ENCODE measurements at regions not wholly inside any gene's neighbourhood (a gene's known extent, or its start where the extent isn't known, plus 50 kb on each side); places are given as distances from the start of the nearest gene placed in this dataset.

- Histone ChIP-seq H3K9me3 (replicated peaks; ENCODE audit: low read length) (no peaks in the 10 kb centered on the region), H3K4me3 (ENCODE audit: low read length) (no peak overlapping the region), H3K27me3 (ENCODE audit: control insufficient read depth, insufficient read depth, low read length) (no peaks in the 10 kb centered on the region), H3K4me1 (ENCODE audit: control insufficient read depth, insufficient read depth, low read length) (peaks cover 15% of the 10 kb centered on the region), H3K4me2 (ENCODE audit: low read length) (no peak overlapping the region), H3K9ac (ENCODE audit: low read depth, low read length) (no peak overlapping the region), H3K36me3 (ENCODE audit: insufficient read depth, low read length) (no peaks in the 10 kb centered on the region)
These were observed 92.4 kb upstream of the ITGA6 start for GRCh38 chr2:172334988-172335387.

DNA sequence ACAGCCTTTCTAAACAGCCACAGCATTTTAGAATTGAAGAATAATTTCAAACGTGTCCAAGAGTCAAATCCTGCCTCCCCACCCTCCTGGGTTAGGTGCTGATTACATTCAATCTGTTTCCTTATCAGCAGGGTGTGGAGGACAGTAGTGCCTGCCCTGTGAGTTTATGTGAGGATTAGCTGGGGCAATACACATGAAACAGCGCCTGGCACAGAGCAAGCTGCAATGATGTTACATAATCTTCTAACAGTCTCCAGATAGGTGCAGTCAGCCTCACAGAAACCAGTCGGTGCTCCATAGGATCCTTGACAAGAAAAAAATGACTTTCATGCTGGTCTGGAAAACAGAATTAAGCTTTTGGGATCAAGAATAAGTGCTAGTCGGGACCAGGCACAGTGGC lies 91.7 kb upstream of the ITGA6 start:
- no peaks in the 10 kb centered on the region for H3K27me3 ChIP-seq (ENCODE audit: control insufficient read depth, insufficient read depth, low read length)
- no peak overlapping the region for H3K4me2 ChIP-seq (ENCODE audit: low read length)
- H3K9ac ChIP-seq (ENCODE audit: low read depth, low read length) = no peak overlapping the region
- no peaks in the 10 kb centered on the region for H3K9me3 ChIP-seq (replicated peaks; ENCODE audit: low read length)
- H3K36me3 ChIP-seq (ENCODE audit: insufficient read depth, low read length) = no peaks in the 10 kb centered on the region
- no peak overlapping the region for H3K4me3 ChIP-seq (ENCODE audit: low read length)
- peaks cover 16% of the 10 kb centered on the region for H3K4me1 ChIP-seq (ENCODE audit: control insufficient read depth, insufficient read depth, low read length)

GRCh38 chr2:172336681-172337080 lies 90.7 kb upstream of the ITGA6 start:
- Histone ChIP-seq H3K4me3 (ENCODE audit: low read length) (no peak overlapping the region), H3K4me2 (ENCODE audit: low read length) (no peak overlapping the region), H3K9ac (ENCODE audit: low read depth, low read length) (no peak overlapping the region), H3K36me3 (ENCODE audit: insufficient read depth, low read length) (no peaks in the 10 kb centered on the region), H3K9me3 (replicated peaks; ENCODE audit: low read length) (no peaks in the 10 kb centered on the region), H3K4me1 (ENCODE audit: control insufficient read depth, insufficient read depth, low read length) (peaks cover 16% of the 10 kb centered on the region), H3K27me3 (ENCODE audit: control insufficient read depth, insufficient read depth, low read length) (no peaks in the 10 kb centered on the region)

GRCh38 chr2:172339371-172340010 lies 87.9 kb upstream of the ITGA6 start:
- Histone ChIP-seq H3K9me3 (replicated peaks; ENCODE audit: low read length) (peaks cover 4% of the 10 kb centered on the region), H3K4me3 (ENCODE audit: low read length) (no peak overlapping the region), H3K9ac (ENCODE audit: low read depth, low read length) (no peak overlapping the region), H3K36me3 (ENCODE audit: insufficient read depth, low read length) (no peaks in the 10 kb centered on the region), H3K4me1 (ENCODE audit: control insufficient read depth, insufficient read depth, low read length) (peaks cover 16% of the 10 kb centered on the region), H3K4me2 (ENCODE audit: low read length) (peak overlapping the region; percentile 54), H3K27me3 (ENCODE audit: control insufficient read depth, insufficient read depth, low read length) (no peaks in the 10 kb centered on the region)

DNA sequence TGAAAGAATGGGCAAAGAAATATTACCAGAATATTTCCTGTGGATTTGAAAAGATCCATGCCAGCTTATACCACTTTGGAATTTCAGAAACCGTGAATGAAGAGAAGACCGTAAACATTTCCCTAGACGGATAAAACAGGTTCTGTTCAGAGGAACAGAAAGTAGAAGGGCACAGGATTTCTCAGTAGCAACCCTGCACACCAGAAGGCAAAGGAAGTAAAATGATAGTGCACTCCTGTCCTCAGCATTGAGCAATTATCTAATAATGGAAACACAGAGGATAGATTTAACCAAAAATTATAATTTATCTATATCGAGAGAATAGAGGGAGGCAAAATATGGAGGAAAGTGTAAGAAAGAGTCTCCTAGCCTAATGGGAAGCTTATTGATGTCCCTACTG lies 87.0 kb upstream of the ITGA6 start:
- H3K4me1 ChIP-seq (ENCODE audit: control insufficient read depth, insufficient read depth, low read length) = peaks cover 16% of the 10 kb centered on the region
- H3K9ac ChIP-seq (ENCODE audit: low read depth, low read length) = no peak overlapping the region
- H3K4me3 ChIP-seq (ENCODE audit: low read length) = no peak overlapping the region
- H3K4me2 ChIP-seq (ENCODE audit: low read length) = peak overlapping the region; percentile 54
- H3K36me3 ChIP-seq (ENCODE audit: insufficient read depth, low read length) = no peaks in the 10 kb centered on the region
- H3K9me3 ChIP-seq (replicated peaks; ENCODE audit: low read length) = peaks cover 4% of the 10 kb centered on the region
- no peaks in the 10 kb centered on the region for H3K27me3 ChIP-seq (ENCODE audit: control insufficient read depth, insufficient read depth, low read length)

DNA sequence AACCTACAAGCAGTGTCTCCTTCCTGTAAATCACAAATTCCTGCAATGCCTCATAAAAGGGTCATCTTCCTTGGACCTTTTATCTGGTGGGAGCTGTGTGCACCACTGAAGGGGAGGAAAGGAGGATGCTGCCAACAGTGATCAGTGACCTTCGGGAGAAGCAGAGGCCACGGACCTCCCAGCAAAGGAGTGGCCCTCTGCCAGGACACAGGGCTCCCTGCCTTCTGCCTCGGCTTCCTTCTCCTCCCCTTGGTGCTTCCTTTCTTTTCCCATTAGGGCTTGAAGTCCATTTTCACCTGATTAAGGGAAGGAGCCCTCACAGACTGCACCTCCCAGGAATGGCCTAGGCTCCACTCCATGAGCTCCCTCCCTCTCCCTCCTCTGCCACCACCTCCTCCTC lies 85.3 kb upstream of the ITGA6 start:
- Histone ChIP-seq H3K4me1 (ENCODE audit: control insufficient read depth, insufficient read depth, low read length) (peaks cover 10% of the 10 kb centered on the region), H3K4me3 (ENCODE audit: low read length) (no peak overlapping the region), H3K4me2 (ENCODE audit: low read length) (no peak overlapping the region), H3K27me3 (ENCODE audit: control insufficient read depth, insufficient read depth, low read length) (no peaks in the 10 kb centered on the region), H3K36me3 (ENCODE audit: insufficient read depth, low read length) (no peaks in the 10 kb centered on the region), H3K9ac (ENCODE audit: low read depth, low read length) (no peak overlapping the region), H3K9me3 (replicated peaks; ENCODE audit: low read length) (peaks cover 4% of the 10 kb centered on the region)

DNA sequence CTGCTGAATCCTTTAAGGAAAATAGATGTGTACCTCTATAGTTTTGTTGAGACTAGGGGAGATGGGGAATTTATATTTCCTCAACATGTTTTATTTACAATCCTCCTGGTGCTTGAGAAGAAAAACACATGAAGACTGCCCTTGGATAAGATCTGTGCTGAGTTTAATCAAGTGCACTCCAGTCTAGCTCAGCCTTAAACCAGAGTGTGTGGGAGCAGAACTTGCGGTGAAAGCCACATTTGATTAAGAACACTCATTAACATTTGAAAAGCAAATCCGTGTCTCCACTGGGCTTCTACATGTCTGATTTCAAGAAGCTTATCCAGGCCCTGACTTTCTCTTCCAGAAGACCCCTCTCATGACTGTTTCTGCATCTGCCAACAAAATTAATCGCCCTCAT lies 84.8 kb upstream of the ITGA6 start:
- H3K4me3 ChIP-seq (ENCODE audit: low read length) = no peak overlapping the region
- no peak overlapping the region for H3K9ac ChIP-seq (ENCODE audit: low read depth, low read length)
- peaks cover 9% of the 10 kb centered on the region for H3K4me1 ChIP-seq (ENCODE audit: control insufficient read depth, insufficient read depth, low read length)
- no peaks in the 10 kb centered on the region for H3K27me3 ChIP-seq (ENCODE audit: control insufficient read depth, insufficient read depth, low read length)
- H3K36me3 ChIP-seq (ENCODE audit: insufficient read depth, low read length) = no peaks in the 10 kb centered on the region
- H3K4me2 ChIP-seq (ENCODE audit: low read length) = no peak overlapping the region
- H3K9me3 ChIP-seq (replicated peaks; ENCODE audit: low read length) = peaks cover 4% of the 10 kb centered on the region

GRCh38 chr2:172344159-172344558 lies 83.2 kb upstream of the ITGA6 start:
- peaks cover 4% of the 10 kb centered on the region for H3K9me3 ChIP-seq (replicated peaks; ENCODE audit: low read length)
- no peak overlapping the region for H3K9ac ChIP-seq (ENCODE audit: low read depth, low read length)

GRCh38 chr2:172345956-172346555 lies 81.3 kb upstream of the ITGA6 start:
- Histone ChIP-seq H3K9me3 (replicated peaks; ENCODE audit: low read length) (peaks cover 4% of the 10 kb centered on the region), H3K4me3 (ENCODE audit: low read length) (no peak overlapping the region), H3K4me1 (ENCODE audit: control insufficient read depth, insufficient read depth, low read length) (no peaks in the 10 kb centered on the region), H3K9ac (ENCODE audit: low read depth, low read length) (no peak overlapping the region), H3K4me2 (ENCODE audit: low read length) (no peak overlapping the region), H3K27me3 (ENCODE audit: control insufficient read depth, insufficient read depth, low read length) (no peaks in the 10 kb centered on the region), H3K36me3 (ENCODE audit: insufficient read depth, low read length) (no peaks in the 10 kb centered on the region)

More at GRCh38 chr2:172344159-172344558, 83.2 kb upstream of the ITGA6 start:
- peaks cover 9% of the 10 kb centered on the region for H3K4me1 ChIP-seq (ENCODE audit: control insufficient read depth, insufficient read depth, low read length)
- no peaks in the 10 kb centered on the region for H3K27me3 ChIP-seq (ENCODE audit: control insufficient read depth, insufficient read depth, low read length)
- no peak overlapping the region for H3K4me2 ChIP-seq (ENCODE audit: low read length)
- H3K36me3 ChIP-seq (ENCODE audit: insufficient read depth, low read length) = no peaks in the 10 kb centered on the region
- H3K4me3 ChIP-seq (ENCODE audit: low read length) = no peak overlapping the region

DNA sequence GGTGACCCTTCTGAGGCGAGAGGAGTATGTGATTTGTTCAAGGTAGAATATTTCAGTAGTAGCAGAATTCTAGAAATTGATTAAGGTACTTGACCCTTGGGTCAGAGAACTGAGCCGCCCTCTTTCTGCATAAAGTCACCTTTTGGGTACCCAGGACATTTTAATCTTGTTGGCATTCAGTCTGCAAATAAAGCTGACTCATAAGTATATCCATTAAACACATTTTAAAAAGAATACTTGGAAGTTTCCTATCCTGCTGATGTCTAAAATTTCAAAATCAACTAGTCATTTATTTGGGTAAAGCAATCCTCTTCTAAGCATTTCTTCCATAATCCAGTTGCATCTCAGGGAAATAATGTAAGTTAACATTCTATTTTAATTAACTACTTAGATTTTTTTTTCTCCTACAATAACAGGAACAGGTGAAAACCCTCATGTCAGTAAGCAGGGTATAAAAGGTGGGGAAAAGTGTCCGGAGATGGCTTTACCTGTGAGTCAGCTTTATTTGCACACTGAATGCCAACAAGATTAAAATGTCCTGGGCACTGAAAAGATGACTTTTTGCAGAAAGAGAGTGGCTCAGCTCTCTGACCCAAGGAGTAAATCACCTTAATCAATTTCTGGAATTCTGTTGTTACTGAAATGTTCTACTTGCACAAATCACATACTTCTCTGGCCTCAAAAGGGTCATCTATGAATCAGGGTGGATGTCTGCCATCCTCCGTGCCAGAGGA lies 78.7 kb upstream of the ITGA6 start:
- H3K36me3 ChIP-seq (ENCODE audit: insufficient read depth, low read length) = no peaks in the 10 kb centered on the region
- peaks cover under 1% of the 10 kb centered on the region for H3K9me3 ChIP-seq (replicated peaks; ENCODE audit: low read length)
- H3K4me2 ChIP-seq (ENCODE audit: low read length) = no peak overlapping the region
- H3K27me3 ChIP-seq (ENCODE audit: control insufficient read depth, insufficient read depth, low read length) = peaks cover 5% of the 10 kb centered on the region
- H3K4me1 ChIP-seq (ENCODE audit: control insufficient read depth, insufficient read depth, low read length) = no peaks in the 10 kb centered on the region
- H3K9ac ChIP-seq (ENCODE audit: low read depth, low read length) = no peak overlapping the region
- no peak overlapping the region for H3K4me3 ChIP-seq (ENCODE audit: low read length)

DNA sequence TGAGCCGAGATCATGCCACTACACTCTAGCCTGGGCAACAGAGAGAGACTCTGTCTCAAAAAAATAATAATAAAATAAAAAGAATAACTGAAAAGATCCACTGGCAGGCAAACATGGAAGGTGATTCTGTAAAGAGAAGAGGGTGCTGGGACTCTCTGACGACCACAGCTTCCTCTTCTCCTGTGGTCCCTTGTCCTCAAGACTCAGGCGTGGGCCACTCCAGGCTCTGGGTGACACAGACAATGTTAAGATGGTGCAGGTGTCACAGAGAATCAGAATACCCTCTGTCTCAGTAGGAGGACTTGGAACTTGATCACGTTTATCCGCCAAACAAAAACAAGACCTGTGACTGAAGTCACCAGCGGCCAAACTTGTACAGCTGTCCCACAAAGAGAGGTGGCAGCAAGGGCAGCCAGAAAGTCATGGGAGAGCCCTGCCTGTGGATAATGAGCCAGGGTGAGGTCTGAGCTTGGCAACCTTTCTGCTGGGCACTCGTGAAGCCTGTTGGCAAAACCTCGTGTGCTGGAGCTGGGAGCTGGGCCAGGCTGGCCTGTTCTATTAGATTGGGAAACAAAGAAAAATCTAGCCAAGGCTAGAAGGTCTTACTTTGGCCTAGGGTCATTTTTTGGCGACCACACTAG lies 76.4 kb upstream of the ITGA6 start:
- Histone ChIP-seq H3K4me3 (ENCODE audit: low read length) (no peak overlapping the region), H3K9me3 (replicated peaks; ENCODE audit: low read length) (no peaks in the 10 kb centered on the region), H3K4me1 (ENCODE audit: control insufficient read depth, insufficient read depth, low read length) (no peaks in the 10 kb centered on the region), H3K9ac (ENCODE audit: low read depth, low read length) (no peak overlapping the region), H3K27me3 (ENCODE audit: control insufficient read depth, insufficient read depth, low read length) (peaks cover 5% of the 10 kb centered on the region), H3K36me3 (ENCODE audit: insufficient read depth, low read length) (no peaks in the 10 kb centered on the region), H3K4me2 (ENCODE audit: low read length) (no peak overlapping the region)

Data from skeletal muscle satellite cell (primary cell).